Mucosa of rectum (tissue), 2 donors: ENCODE measurements at regions not wholly inside any gene's neighbourhood (a gene's known extent, or its start where the extent isn't known, plus 50 kb on each side); places are given as distances from the start of the nearest gene placed in this dataset.
"Not testable (repeated sequence)": the region's sequence is repeated elsewhere in the genome, so short reads cannot be mapped to it uniquely, and the experiment has no call there.

Experiments
- H3K27ac ChIP-seq, 2 donors: one replicate each; pipeline ENCODE4 v1.7.0; 2013; ENCODE audit warnings: inconsistent platforms in 2 of 2, low read depth in 2 of 2, low read length in 2 of 2
- H3K27me3 ChIP-seq, 2 donors: one replicate each; pipeline ENCODE4 v1.7.0; 2013; ENCODE audit warnings: low read length in 2 of 2; ENCODE audit not compliant: control insufficient read depth in 2 of 2, insufficient read depth in 2 of 2
- H3K36me3 ChIP-seq, 2 donors: one replicate each; pipeline ENCODE4 v1.7.0; 2013; ENCODE audit warnings: low read length in 2 of 2; ENCODE audit not compliant: control insufficient read depth in 2 of 2, insufficient read depth in 2 of 2
- H3K4me1 ChIP-seq, 2 donors: one replicate each; pipeline ENCODE4 v1.7.0; 2013; ENCODE audit warnings: low read length in 2 of 2, mild to moderate bottlenecking in 1 of 2; ENCODE audit not compliant: control insufficient read depth in 2 of 2, insufficient read depth in 2 of 2
- H3K4me3 ChIP-seq, 2 donors: one replicate each; pipeline ENCODE4 v1.7.0; 2013; ENCODE audit warnings: low read length in 2 of 2
- H3K9ac ChIP-seq, 2 donors: one replicate each; pipeline ENCODE4 v1.7.0; 2013; ENCODE audit warnings: low read length in 2 of 2, low read depth in 1 of 2, mild to moderate bottlenecking in 1 of 2
- H3K9me3 ChIP-seq, 2 donors: one replicate each; pipeline ENCODE4 v1.7.0; 2013; ENCODE audit warnings: low read length in 2 of 2; ENCODE audit not compliant: control insufficient read depth in 2 of 2
- donor health status: healthy.
- donor health status: Normal muscosa, but diverticular disease.

GRCh38 chr6:12554820-12555219 lies 161.7 kb upstream of the PHACTR1 start:
- H3K36me3 ChIP-seq, H3K9ac ChIP-seq, H3K27me3 ChIP-seq: not testable (repeated sequence)

DNA sequence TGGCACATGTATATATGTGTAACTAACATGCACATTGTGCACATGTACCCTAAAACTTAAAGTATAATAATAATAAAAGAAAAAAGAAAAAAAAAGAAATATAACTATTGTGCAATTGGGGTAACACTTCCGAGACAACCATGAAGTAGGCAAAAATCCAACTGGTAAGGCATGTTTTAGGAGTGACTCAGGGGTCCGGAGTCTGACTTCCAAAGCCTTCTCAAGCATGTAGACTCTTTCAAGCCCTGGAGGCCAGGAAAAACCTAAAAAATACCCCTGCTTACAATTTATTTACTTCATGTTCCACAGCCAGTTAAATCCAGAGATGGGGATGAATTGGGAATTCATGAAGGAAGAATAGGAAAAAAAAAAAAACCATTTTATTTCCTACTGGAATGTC lies 161.3 kb upstream of the PHACTR1 start:
- Histone ChIP-seq H3K9ac (no peak overlapping the region), H3K27ac (no peak overlapping the region), H3K4me1 (no peaks in the 10 kb centered on the region), H3K27me3 (no peaks in the 10 kb centered on the region), H3K9me3 (peaks cover 0 to 2% of the 10 kb centered on the region in 2 donors), H3K36me3 (no peaks in the 10 kb centered on the region), H3K4me3 (no peak overlapping the region)

More at GRCh38 chr6:12554820-12555219, 161.7 kb upstream of the PHACTR1 start:
- not testable (repeated sequence) for H3K4me1 ChIP-seq, H3K4me3 ChIP-seq, H3K9me3 ChIP-seq, H3K27ac ChIP-seq

- Histone ChIP-seq H3K36me3 (no peaks in the 10 kb centered on the region), H3K9ac (no peak overlapping the region), H3K4me3 (no peak overlapping the region), H3K9me3 (peaks cover 0 to 2% of the 10 kb centered on the region in 2 donors), H3K27ac (no peak overlapping the region), H3K4me1 (no peaks in the 10 kb centered on the region), H3K27me3 (no peaks in the 10 kb centered on the region)
Measured at GRCh38 chr6:12555781-12556180, 160.8 kb upstream of the PHACTR1 start.

DNA sequence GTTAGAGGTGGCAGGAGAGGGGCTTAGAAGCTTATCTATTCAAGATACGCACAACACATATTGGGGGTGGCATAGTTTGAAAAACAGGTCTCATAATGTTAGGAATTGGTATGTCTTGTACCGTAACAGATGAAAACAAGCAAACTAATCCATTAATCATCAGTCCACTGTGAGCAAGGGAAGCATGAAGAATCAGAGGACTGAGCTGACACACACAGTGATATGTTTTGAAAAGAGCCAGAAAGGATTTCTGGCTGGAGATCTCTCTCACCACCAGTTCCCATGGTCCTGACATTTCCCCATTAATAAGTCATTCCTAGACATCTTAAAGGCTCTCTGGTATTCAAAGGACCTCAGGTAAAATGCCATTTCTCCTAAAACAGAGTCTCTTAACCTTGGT lies 158.8 kb upstream of the PHACTR1 start:
- Histone ChIP-seq H3K4me3 (no peak overlapping the region), H3K9ac (no peak overlapping the region), H3K4me1 (no peaks in the 10 kb centered on the region), H3K9me3 (peaks cover 0 to 2% of the 10 kb centered on the region in 2 donors), H3K27ac (no peak overlapping the region), H3K36me3 (no peaks in the 10 kb centered on the region), H3K27me3 (no peaks in the 10 kb centered on the region)

- Histone ChIP-seq H3K27me3 (no peaks in the 10 kb centered on the region), H3K4me1 (no peaks in the 10 kb centered on the region), H3K9ac (no peak overlapping the region), H3K9me3 (peaks cover 0 to 2% of the 10 kb centered on the region in 2 donors), H3K27ac (no peak overlapping the region), H3K36me3 (no peaks in the 10 kb centered on the region), H3K4me3 (no peak overlapping the region)
Measured at GRCh38 chr6:12560315-12560714, 156.3 kb upstream of the PHACTR1 start.

GRCh38 chr6:12566618-12567123 lies 149.9 kb upstream of the PHACTR1 start:
- Histone ChIP-seq H3K27me3 (no peaks in the 10 kb centered on the region), H3K9ac (no peak overlapping the region), H3K27ac (no peak overlapping the region), H3K36me3 (no peaks in the 10 kb centered on the region), H3K4me3 (no peak overlapping the region), H3K4me1 (no peaks in the 10 kb centered on the region), H3K9me3 (no peaks in the 10 kb centered on the region)

GRCh38 chr6:12567682-12568081 lies 148.9 kb upstream of the PHACTR1 start:
- H3K4me1 ChIP-seq = no peaks in the 10 kb centered on the region
- no peaks in the 10 kb centered on the region for H3K9me3 ChIP-seq
- no peaks in the 10 kb centered on the region for H3K27me3 ChIP-seq

GRCh38 chr6:12569646-12570045 lies 146.9 kb upstream of the PHACTR1 start:
- Histone ChIP-seq H3K9me3 (no peaks in the 10 kb centered on the region), H3K27ac (no peak overlapping the region), H3K4me1 (no peaks in the 10 kb centered on the region), H3K9ac (no peak overlapping the region), H3K4me3 (no peak overlapping the region), H3K27me3 (no peaks in the 10 kb centered on the region), H3K36me3 (no peaks in the 10 kb centered on the region)

More at GRCh38 chr6:12567682-12568081, 148.9 kb upstream of the PHACTR1 start:
- Histone ChIP-seq H3K4me3 (no peak overlapping the region), H3K36me3 (no peaks in the 10 kb centered on the region), H3K27ac (no peak overlapping the region), H3K9ac (no peak overlapping the region)

GRCh38 chr6:12570461-12571030 lies 146.0 kb upstream of the PHACTR1 start:
- no peaks in the 10 kb centered on the region for H3K36me3 ChIP-seq
- H3K27ac ChIP-seq = no peak overlapping the region
- H3K27me3 ChIP-seq = no peaks in the 10 kb centered on the region
- no peaks in the 10 kb centered on the region for H3K9me3 ChIP-seq
- H3K9ac ChIP-seq = no peak overlapping the region
- H3K4me3 ChIP-seq = no peak overlapping the region
- no peaks in the 10 kb centered on the region for H3K4me1 ChIP-seq

GRCh38 chr6:12572896-12573827 lies 143.4 kb upstream of the PHACTR1 start:
- H3K27me3 ChIP-seq = no peaks in the 10 kb centered on the region
- H3K4me3 ChIP-seq = no peak overlapping the region
- no peaks in the 10 kb centered on the region for H3K9me3 ChIP-seq
- H3K36me3 ChIP-seq = no peaks in the 10 kb centered on the region
- no peak overlapping the region for H3K27ac ChIP-seq
- no peak overlapping the region for H3K9ac ChIP-seq
- H3K4me1 ChIP-seq = no peaks in the 10 kb centered on the region
